ENCODE measurements at regions not wholly inside any gene's neighbourhood (a gene's known extent, or its start where the extent isn't known, plus 50 kb on each side); places are given as distances from the start of the nearest gene placed in this dataset.

- no peak for TF ChIP-seq POLR2A (IDR thresholded peaks at IDR 0.05; ENCODE audit: low read length)
- no peak for TF ChIP-seq GATA1 (IDR thresholded peaks at IDR 0.05; ENCODE audit: low read depth, low read length)
Observed at GRCh38 chrX:85620466-85620865, 241.0 kb upstream of the POF1B start.

Measured in erythroblast (primary cell).